Stimulated activated CD4-positive, alpha-beta T cell treated with anti-CD3 and anti-CD28 coated beads, Interleukin-4, amount 100 ng/mL, for 48 hours (primary cell): ENCODE measurements at regions not wholly inside any gene's neighbourhood (a gene's known extent, or its start where the extent isn't known, plus 50 kb on each side); places are given as distances from the start of the nearest gene placed in this dataset.

Experiments
- DNase-seq, 2 donors: peaks; one replicate each; pipeline ENCODE4 v3.0.0-alpha.2; 2020; ENCODE audit warnings: low read depth in 2 of 2

- no peak for DNase-seq
Observed at GRCh38 chr4:126223784-126224407, 909.1 kb downstream of the FAT4 start.

DNA sequence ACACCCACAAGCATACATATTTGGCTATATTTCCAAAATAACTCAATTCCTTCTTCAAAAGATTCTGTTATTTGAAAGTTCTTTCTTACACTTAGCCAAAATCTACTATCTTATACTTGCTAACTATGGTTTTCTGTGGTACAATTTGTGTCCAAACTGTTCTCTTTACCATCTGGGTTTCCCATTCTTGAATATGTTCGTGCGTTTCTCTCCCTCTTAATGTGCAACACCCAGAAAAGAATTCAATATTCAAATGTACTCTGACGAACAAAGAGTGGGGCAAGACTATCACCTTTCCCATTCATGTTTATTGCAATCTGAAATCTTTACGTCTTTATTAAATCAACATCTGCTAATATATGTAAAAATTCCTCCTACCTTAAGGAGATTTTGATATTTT is 912.7 kb downstream of the FAT4 start:
- DNase-seq = no peak

- DNase-seq = no peak
Observed at GRCh38 chr4:126230269-126230668, 915.5 kb downstream of the FAT4 start.

- DNase-seq = no peak
Observed at GRCh38 chr4:126233483-126233882, 918.7 kb downstream of the FAT4 start.

- DNase-seq = no peak
Observed at GRCh38 chr4:126238013-126238412, 923.3 kb downstream of the FAT4 start.

GRCh38 chr4:126241634-126242033 is 926.9 kb downstream of the FAT4 start:
- no peak for DNase-seq

DNA sequence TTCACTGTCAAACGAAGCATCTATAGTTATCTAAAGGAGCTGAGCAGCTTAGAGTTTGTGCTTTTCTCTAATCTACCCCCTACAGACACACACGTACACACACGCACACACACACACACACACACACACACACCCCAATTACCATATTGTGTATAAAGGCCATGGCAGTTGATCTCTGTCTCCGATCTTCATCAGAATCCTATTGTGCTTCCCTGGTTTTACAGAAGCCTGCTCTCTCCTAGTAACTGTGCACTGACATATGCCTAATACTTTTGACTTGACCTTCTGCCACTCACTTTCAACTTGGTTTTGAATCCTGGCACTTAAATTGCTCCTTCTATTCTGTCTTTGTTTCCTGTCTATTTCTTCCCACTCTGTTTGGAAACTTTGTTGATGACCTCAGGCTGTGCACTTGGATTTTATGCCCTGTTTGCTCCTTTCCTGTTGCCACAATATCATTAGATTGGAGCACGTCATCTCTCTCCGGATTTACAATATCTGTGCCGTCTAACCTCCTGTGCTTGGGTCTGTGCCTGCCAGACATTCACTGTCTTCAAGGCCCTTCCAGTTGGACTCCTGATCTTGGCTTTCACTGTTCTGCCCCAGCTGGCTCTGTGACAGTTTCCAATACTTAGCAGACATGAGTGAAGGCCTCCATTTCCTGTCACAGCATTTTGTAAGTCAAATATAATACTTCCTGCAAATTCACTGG is 928.1 kb downstream of the FAT4 start:
- DNase-seq = no peak

- no peak for DNase-seq
Observed at GRCh38 chr4:126247409-126247808, 932.7 kb downstream of the FAT4 start.

DNA sequence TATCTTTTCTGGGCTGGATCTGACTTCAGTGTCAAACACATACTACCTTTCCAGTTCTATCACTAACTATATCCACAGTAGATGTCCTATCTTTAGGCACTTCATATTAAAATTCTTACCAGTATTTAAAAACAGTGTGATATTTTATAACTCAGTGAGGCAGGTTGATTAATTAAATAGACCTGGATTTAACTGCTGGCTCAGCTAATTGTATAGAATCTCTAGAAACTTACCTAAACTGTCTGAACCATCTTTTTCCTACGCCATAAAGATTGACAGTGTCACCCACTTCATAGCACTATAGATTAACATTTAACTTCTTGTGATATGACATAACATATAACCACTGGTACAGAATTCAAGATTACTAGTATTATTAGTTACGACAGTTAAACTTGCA is 935.3 kb downstream of the FAT4 start:
- DNase-seq = no peak

DNA sequence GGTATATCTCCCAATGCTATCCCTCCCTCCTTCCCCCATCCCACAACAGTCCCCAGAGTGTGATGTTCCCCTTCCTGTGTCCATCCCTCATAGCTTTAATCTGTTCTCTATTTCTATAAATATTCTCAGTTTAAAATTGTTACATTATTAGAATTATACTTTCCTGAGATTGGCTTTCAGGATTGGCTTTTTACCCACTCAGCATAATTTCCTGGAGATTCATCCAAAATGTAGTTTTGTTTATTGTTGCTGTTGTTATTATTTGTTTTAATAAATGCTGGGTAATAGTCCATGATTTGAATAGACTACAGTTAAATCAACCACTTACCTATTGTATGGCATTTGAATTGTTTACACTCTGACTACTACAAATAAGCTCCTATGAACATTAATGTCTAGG is 936.4 kb downstream of the FAT4 start:
- DNase-seq = no peak

DNA sequence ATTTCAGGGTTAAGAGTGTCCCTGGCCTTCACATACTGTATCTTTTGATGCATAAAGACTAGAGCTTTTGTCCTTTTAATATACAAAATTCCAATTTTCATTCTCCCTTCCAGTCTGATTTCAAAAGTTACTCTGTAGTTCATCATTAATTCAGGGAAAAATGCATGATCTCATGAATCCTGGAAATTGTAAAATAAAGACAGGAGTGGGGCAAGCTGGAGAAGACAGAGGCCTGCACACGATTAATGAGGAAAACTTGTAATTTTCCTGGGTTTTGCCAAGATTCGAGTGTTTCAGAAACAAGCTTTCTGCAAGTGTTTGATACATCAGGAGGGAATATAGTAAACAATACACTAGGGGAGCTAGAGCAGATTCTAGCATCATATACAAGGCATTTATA is 947.9 kb downstream of the FAT4 start:
- DNase-seq = no peak

DNA sequence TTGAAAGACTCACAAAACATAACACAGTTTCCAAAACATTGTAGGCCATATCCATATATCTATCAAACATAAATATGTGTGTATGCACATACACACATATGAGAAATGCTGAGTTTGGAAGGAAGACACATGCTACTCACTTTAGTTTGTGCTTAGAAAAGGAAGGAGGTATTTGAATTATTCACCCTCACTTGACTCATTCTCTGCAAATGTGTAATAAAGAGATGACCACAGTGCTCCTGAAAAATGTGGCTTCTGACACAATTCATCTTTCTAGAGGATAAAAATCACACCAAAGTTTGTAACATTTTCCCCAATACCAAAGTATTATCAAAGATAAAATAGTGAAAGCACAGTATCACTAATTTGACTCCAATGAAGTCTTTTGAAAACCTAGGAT is 950.1 kb downstream of the FAT4 start:
- no peak for DNase-seq

DNA sequence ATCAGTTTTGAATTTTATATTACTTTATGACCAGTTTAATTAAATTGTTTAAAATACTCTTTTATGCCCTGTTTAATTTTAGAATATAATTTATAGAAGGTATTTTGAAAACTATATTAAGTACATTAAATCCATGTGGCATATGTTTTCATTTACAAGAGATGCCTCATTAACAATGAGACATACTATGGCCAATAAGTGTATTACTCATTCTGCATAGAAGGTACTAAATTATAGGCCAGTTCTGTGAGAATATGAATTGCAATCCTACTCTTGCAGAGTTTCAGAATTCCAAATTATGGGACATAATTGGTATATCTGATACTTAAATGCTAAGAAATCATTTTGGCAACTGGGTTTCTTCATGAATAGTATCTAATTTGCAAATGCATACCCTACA is 951.1 kb downstream of the FAT4 start:
- no peak for DNase-seq

DNA sequence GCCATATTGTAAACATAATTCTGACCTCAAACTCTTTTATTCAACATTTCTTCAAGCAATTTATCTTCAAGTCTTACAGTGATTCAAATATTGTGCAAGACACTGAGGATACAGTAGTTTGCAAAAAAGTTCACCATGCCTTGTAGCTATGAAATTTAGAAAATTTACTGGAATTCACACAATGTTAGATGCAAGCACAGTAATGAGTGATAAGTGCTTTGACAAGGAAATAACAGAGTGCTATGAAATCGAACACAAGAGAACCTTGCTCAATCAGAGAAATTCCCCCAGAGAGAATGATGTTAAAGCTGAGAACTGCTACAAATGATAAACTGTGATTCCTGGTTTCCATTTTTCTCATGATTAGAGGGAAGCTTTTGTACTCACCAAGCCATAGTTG is 952.9 kb downstream of the FAT4 start:
- no peak for DNase-seq

GRCh38 chr4:126268106-126268505 is 953.4 kb downstream of the FAT4 start:
- DNase-seq = no peak

DNA sequence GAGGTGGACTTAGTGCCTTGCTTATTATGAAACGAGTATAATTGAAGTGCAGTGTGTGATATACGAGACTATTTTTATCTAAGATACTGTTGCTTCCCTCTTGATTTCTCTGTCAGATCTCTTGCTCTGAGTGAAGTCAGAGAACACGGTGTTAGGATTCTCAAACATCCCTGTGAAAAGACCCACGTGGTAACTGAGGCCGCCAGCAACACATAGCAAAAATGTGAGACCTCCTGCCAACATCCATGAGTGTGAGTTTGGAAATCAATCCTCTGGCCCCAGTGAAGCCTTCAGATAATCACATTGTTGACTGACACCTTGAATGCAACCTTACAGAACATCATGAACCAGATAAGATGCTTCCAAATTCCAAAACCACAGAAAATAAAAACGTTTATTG is 954.4 kb downstream of the FAT4 start:
- no peak for DNase-seq

GRCh38 chr4:126271292-126271691 is 956.5 kb downstream of the FAT4 start:
- no peak for DNase-seq

GRCh38 chr4:126273746-126274145 is 959.0 kb downstream of the FAT4 start:
- DNase-seq = no peak

GRCh38 chr4:126291886-126292285 is 977.1 kb downstream of the FAT4 start:
- no peak for DNase-seq

DNA sequence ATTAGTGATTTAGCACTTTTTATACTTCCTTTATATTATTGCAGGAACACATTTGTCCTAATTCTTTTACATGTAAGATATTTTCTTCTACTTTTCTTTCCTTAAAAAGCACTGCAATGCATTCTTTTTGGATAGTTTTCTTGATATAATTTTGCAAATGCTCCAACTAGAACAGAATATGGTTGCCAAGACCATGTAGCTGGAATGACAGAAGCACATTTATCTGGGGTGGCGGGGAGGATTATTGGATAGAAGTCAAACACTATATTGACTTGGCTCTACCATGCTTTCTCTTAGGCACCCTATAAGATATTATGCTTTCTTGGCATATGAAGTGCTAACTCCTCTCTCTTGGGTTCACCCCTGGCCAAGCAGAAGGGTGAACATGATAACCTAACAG is 983.5 kb downstream of the FAT4 start:
- no peak for DNase-seq

GRCh38 chr4:126306152-126306869 is 991.6 kb downstream of the FAT4 start:
- no peak for DNase-seq

DNA sequence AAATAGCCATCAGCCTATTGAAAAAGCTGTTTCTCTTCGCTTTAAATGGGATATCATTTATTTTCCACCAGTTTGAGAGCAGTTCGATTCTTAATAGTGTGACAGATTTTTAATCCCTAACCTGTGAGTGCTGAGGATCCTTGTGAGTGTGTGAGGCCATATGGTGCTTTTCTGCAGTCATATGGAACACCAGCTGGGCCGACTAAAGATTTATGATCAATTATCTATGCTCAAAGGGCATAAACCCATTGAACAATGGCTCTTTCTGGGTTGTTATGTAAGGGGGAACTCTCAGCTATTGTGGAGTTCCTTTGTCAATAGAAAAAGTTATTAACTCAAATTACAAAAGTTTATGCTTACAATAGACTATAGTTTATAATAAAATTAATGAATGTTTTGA is 1003.6 kb downstream of the FAT4 start:
- no peak for DNase-seq

- no peak for DNase-seq
Observed at GRCh38 chr4:126328914-126329313, 1014.2 kb downstream of the FAT4 start.
